GM18498 (cell line): ENCODE measurements at regions not wholly inside any gene's neighbourhood (a gene's known extent, or its start where the extent isn't known, plus 50 kb on each side); places are given as distances from the start of the nearest gene placed in this dataset.

Experiments
- ATAC-seq: cut with Tn5 transposase; IDR thresholded peaks from one replicate; pipeline ENCODE4 v1.9.1; 2021; ENCODE audit warnings: mild to moderate bottlenecking, moderate library complexity; ENCODE audit not compliant: unreplicated experiment

GRCh38 chr4:138758876-138759553, 256.6 kb upstream of the NOCT start:
- ATAC-seq, result no peak

- ATAC-seq, result no peak
Observed at GRCh38 chr4:138758196-138758595, 257.4 kb upstream of the NOCT start.

- no peak for ATAC-seq
Observed at GRCh38 chr4:138757432-138757831, 258.1 kb upstream of the NOCT start.

GRCh38 chr4:138756519-138756918, 259.1 kb upstream of the NOCT start:
- no peak for ATAC-seq

GRCh38 chr4:138751309-138751708, 264.3 kb upstream of the NOCT start:
- ATAC-seq, result no peak

- ATAC-seq, result no peak
Observed at GRCh38 chr4:138749303-138749702, 266.3 kb upstream of the NOCT start.

GRCh38 chr4:138741766-138742377, 273.7 kb upstream of the NOCT start:
- ATAC-seq, result no peak

- ATAC-seq, result no peak
Observed at GRCh38 chr4:138740816-138741745, 274.5 kb upstream of the NOCT start.

- ATAC-seq, result no peak
Observed at GRCh38 chr4:138736362-138736761, 279.2 kb upstream of the NOCT start.

GRCh38 chr4:138734746-138735145, 280.8 kb upstream of the NOCT start:
- no peak for ATAC-seq

- ATAC-seq, result no peak
Observed at GRCh38 chr4:138728566-138728965, 287.0 kb upstream of the NOCT start.

- ATAC-seq, result no peak
Observed at GRCh38 chr4:138727731-138728130, 287.9 kb upstream of the NOCT start.

- ATAC-seq, result no peak
Observed at GRCh38 chr4:138724530-138724929, 291.1 kb upstream of the NOCT start.

- no peak for ATAC-seq
Observed at GRCh38 chr4:138716559-138717335, 298.8 kb upstream of the NOCT start.

GRCh38 chr4:138710297-138710696, 305.3 kb upstream of the NOCT start:
- no peak for ATAC-seq

GRCh38 chr4:138709859-138710258, 305.7 kb upstream of the NOCT start:
- no peak for ATAC-seq

GRCh38 chr4:138707746-138708677, 307.6 kb upstream of the NOCT start:
- ATAC-seq, result no peak

GRCh38 chr4:138706201-138706600, 309.4 kb upstream of the NOCT start:
- ATAC-seq, result no peak

GRCh38 chr4:138702190-138702824, 313.3 kb upstream of the NOCT start:
- no peak for ATAC-seq
